HEK293T (cell line): ENCODE measurements at regions not wholly inside any gene's neighbourhood (a gene's known extent, or its start where the extent isn't known, plus 50 kb on each side); places are given as distances from the start of the nearest gene placed in this dataset.

Experiments
- CTCF ChIA-PET: fragments of 350-600 bp; formaldehyde crosslinking; extraction: SDS; loops from one replicate; lab custom pipeline; 2021; ENCODE audit warnings: antibody characterized with exemption, inconsistent platforms; lab: Yijun Ruan, JAX
- POLR2A ChIA-PET: fragments of 350-600 bp; formaldehyde crosslinking; extraction: SDS; loops from one replicate; lab custom pipeline; 2020; ENCODE audit warnings: antibody characterized with exemption, inconsistent platforms; lab: Yijun Ruan, JAX
- DNase-seq: peaks from one replicate; pipeline ENCODE4 v3.0.0; 2012; ENCODE audit warnings: mixed read lengths; ENCODE audit errors: extremely low spot score
- ARNT ChIP-seq: fragments of 450-650 bp; IDR thresholded peaks from 2 replicates; pipeline ENCODE4 v1.6.1; 2017; ENCODE audit warnings: mild to moderate bottlenecking
- BHLHE40 ChIP-seq: fragments of 450-650 bp; IDR thresholded peaks from 2 replicates; pipeline ENCODE4 v1.6.1; 2016; ENCODE audit warnings: mild to moderate bottlenecking, moderate library complexity, borderline replicate concordance
- CTBP1 ChIP-seq: fragments of 450-650 bp; IDR thresholded peaks from 2 replicates; pipeline ENCODE4 v1.6.1; 2016; ENCODE audit warnings: borderline replicate concordance
- ELF4 ChIP-seq: fragments of 450-650 bp; IDR thresholded peaks from 2 replicates; pipeline ENCODE4 v1.6.1; 2017; ENCODE audit warnings: antibody characterized with exemption
- FOXA1 ChIP-seq: fragments of 450-650 bp; IDR thresholded peaks from 2 replicates; pipeline ENCODE4 v1.6.1; 2016; ENCODE audit warnings: mild to moderate bottlenecking
- FOXK2 ChIP-seq: fragments of 450-650 bp; IDR thresholded peaks from 2 replicates; pipeline ENCODE4 v1.6.1; 2016; ENCODE audit warnings: mild to moderate bottlenecking
- FOXM1 ChIP-seq: fragments of 450-650 bp; IDR thresholded peaks from 2 replicates; pipeline ENCODE4 v1.6.1; 2017; ENCODE audit warnings: mild to moderate bottlenecking, borderline replicate concordance
- HDGF ChIP-seq: fragments of 450-650 bp; IDR thresholded peaks from 2 replicates; pipeline ENCODE4 v1.6.1; 2017; ENCODE audit warnings: antibody characterized with exemption, borderline replicate concordance
- L3MBTL2 ChIP-seq: fragments of 450-650 bp; conservative IDR thresholded peaks from 2 replicates; pipeline ENCODE4 v1.6.1; 2016; ENCODE audit warnings: mild to moderate bottlenecking
- LEF1 ChIP-seq: fragments of 450-650 bp; IDR thresholded peaks from 2 replicates; pipeline ENCODE4 v1.6.1; 2017; ENCODE audit warnings: mild to moderate bottlenecking, borderline replicate concordance
- NFRKB ChIP-seq: fragments of 450-650 bp; IDR thresholded peaks from 2 replicates; pipeline ENCODE4 v1.6.1; 2016; ENCODE audit warnings: mild to moderate bottlenecking, moderate library complexity
- SP1 ChIP-seq: fragments of 450-650 bp; IDR thresholded peaks from 2 replicates; pipeline ENCODE4 v1.6.1; 2017
- SUZ12 ChIP-seq: fragments of 450-650 bp; IDR thresholded peaks from 2 replicates; pipeline ENCODE4 v1.6.1; 2016; ENCODE audit warnings: mild to moderate bottlenecking
- TARDBP ChIP-seq: fragments of 450-650 bp; IDR thresholded peaks from 2 replicates; pipeline ENCODE4 v1.6.1; 2016
- ZNF384 ChIP-seq: fragments of 450-650 bp; IDR thresholded peaks from 2 replicates; pipeline ENCODE4 v1.6.1; 2016
- TF ChIP-seq, protein P1 (sequence below): fragments of 450-650 bp; IDR thresholded peaks from 2 replicates; pipeline ENCODE4 v1.6.1; 2016

DNA sequence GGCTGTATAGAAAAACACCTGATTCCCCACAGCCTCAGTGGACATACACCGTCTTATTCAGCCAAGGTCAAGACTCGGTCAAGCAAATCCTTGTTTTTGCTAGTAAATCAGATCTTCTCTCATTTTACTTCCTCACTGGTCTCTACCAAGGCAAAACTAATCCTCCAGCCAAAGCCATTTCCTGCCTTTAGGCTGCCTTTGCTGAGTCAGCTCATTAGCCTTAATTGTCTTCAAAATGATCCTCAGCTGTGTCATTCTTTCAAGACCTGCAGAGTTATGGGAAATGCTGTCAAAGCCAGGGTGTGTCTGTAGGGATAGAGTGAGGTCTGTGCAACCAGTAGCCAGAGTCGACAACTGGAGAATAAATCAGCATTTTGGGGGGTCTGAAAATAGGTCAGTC lies 107.2 kb upstream of the FAM180A start:
- TF ChIP-seq L3MBTL2 = no peak
- POLR2A ChIA-PET = no interaction called here
- DNase-seq = no peak
- CTCF ChIA-PET = no interaction called here

DNA sequence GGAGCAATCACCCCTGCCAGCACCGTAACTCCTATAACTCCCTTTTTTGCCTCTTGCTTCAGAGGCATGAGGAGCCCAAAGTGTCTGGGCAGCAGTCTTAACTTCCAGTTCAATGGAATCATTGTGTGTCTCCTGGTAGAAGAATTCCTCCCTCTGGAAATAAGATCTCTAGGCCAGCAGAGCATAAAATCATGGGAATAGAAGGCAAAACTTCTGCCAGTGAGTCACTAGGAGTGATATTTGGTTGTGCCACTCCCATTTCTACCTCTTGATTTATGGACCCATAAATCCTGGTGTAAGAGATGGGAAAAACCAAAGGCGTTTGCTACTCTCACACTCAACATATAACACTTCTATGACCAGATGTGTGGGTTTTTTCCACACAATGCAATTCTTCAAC lies 104.9 kb upstream of the FAM180A start:
- CTCF ChIA-PET = no interaction called here
- TF ChIP-seq SP1 = no peak
- no peak for TF ChIP-seq HDGF
- TF ChIP-seq, protein P1, sequence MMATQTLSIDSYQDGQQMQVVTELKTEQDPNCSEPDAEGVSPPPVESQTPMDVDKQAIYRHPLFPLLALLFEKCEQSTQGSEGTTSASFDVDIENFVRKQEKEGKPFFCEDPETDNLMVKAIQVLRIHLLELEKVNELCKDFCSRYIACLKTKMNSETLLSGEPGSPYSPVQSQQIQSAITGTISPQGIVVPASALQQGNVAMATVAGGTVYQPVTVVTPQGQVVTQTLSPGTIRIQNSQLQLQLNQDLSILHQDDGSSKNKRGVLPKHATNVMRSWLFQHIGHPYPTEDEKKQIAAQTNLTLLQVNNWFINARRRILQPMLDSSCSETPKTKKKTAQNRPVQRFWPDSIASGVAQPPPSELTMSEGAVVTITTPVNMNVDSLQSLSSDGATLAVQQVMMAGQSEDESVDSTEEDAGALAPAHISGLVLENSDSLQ = peak; percentile 62
- no peak for TF ChIP-seq TARDBP
- POLR2A ChIA-PET = no interaction called here
- DNase-seq = no peak

DNA sequence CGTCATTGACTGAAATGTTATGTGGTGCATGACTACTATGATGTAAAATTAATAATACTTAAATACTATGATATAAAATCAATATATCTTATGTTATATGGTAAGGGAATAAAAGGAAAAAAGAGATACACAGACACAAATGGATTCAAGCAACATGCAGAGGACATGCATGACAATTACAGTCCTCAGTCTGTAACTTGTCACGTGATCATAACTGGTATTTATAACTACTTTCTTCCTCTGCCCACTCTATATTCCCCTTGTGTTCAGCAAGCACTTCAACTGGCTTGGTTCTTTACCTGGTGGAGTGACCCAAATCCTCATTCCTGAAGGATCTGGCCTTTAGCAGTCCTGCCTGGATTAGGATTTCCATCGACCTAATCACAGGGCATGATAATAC lies 104.4 kb upstream of the FAM180A start:
- no peak for TF ChIP-seq ELF4
- ChIA-PET POLR2A (no interaction called here), CTCF (no interaction called here)
- DNase-seq = no peak

DNA sequence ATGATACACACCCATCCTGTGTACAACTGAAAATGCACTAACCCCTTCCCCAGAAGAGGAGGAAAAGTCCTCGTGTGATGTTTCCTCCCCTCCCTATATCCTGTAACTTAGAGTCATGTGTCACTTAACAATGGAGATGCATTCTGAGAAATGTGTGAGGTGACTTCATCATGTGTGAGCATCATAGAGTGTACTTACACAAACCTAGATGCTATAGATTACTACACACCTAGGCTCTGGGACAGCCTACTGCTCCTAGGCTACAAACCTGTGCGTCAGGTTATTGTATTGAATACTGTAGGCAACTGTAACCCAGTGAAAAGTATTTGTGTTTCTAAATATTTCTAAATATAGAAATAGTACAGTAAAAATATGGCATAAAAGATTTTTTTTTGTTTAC lies 98.6 kb upstream of the FAM180A start:
- no peak for DNase-seq
- TF ChIP-seq HDGF (no peak), BHLHE40 (no peak), FOXA1 (no peak), NFRKB (no peak), LEF1 (no peak), CTBP1 (no peak), ARNT (no peak), SP1 (no peak), SUZ12 (no peak), FOXM1 (no peak), FOXK2 (no peak), ELF4 (no peak), ZNF384 (no peak)
- TF ChIP-seq, protein P1 = no peak
- ChIA-PET CTCF (no interaction called here), POLR2A (no interaction called here)

DNA sequence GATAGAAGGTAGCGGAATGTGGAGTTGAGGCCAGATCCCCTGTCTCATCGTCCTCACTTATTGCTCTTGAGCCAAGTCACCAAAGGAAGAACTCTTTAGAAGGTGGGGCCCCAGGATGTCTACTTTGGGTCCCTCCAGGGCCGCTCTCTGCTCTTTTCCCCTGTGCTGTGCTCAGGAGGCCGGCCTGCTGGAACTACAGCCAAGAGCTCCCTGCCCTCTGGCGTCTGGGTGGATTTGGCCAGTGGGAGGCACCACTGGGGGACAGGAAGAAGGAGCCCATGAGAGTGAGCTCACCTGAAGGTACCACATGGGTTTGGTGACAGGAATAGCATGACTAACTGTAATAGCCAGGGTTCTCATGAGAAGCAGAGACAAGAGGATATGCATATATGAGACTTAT lies 97.7 kb upstream of the FAM180A start:
- TF ChIP-seq, protein P1 = no peak
- TF ChIP-seq BHLHE40 (no peak), HDGF (no peak), NFRKB (no peak), CTBP1 (no peak), FOXA1 (no peak), ZNF384 (no peak), ELF4 (no peak), L3MBTL2 (no peak), FOXM1 (no peak)
- DNase-seq = no peak
- POLR2A ChIA-PET = no interaction called here

DNA sequence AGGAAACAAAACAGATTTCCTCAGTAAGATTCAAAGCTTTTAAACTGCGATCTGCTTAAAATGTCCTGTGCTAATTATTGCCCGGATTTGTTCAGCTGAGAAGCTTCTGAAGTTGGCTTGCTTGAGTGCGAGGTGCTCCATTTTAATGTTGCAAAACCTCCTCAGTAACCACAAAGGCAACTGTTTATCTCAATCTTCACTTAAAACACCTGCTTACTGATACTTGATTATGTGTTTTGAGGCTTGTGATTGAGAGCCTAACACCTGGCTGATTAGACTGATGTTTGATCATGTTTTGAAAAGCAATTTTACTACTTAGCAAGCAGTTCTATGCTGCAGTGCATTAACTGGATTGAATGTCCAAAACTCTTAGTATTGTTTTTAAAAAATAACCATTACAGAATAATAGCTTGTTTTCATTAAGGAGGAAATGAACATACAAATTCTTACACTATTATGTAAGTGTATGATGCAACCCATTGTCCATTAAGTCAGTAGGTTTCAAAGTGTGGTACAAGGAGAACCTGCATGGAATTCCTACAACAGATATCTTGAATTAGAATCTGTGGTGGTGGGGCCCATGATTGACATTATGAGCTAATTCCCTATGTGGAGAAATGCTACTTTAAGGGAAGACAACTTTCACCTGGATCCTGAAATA lies 96.9 kb upstream of the FAM180A start:
- CTCF ChIA-PET = interaction anchor here (1.2 kb wide), 1 partner anchor 24 kb away, joined by 3 read pairs; no protein-coding TSS in a partner anchor
- TF ChIP-seq FOXA1 (no peak), HDGF (no peak), LEF1 (no peak), SP1 (no peak), FOXK2 (no peak), CTBP1 (no peak), ARNT (no peak), ZNF384 (no peak), TARDBP (no peak), FOXM1 (no peak), NFRKB (no peak), SUZ12 (no peak), ELF4 (no peak), BHLHE40 (no peak), L3MBTL2 (no peak)
- TF ChIP-seq, protein P1 = no peak

More for the DNA sequence above, 97.7 kb upstream of the FAM180A start:
- CTCF ChIA-PET = no interaction called here

More for the DNA sequence above, 96.9 kb upstream of the FAM180A start:
- POLR2A ChIA-PET = interaction anchor here (0.6 kb wide), 1 partner anchor 328 kb away, joined by 3 read pairs; no protein-coding TSS in a partner anchor
- DNase-seq = no peak
